Progenitor cell of endocrine pancreas (in vitro differentiated cells): ENCODE measurements at regions not wholly inside any gene's neighbourhood (a gene's known extent, or its start where the extent isn't known, plus 50 kb on each side); places are given as distances from the start of the nearest gene placed in this dataset.
A peak's percentile ranks its signal among the peaks of the same experiment; 100 is the strongest.
"Not testable (repeated sequence)": the region's sequence is repeated elsewhere in the genome, so short reads cannot be mapped to it uniquely, and the experiment has no call there.

Source experiments
- DNase-seq: peaks from one replicate; pipeline ENCODE4 v3.0.0; 2021; ENCODE audit warnings: low spot score; ENCODE audit not compliant: unreplicated experiment
- H3K27ac Mint-ChIP-seq: 2 replicates; pipeline ENCODE4 v1.8.0; 2021; ENCODE audit warnings: mild to moderate bottlenecking, moderate library complexity, mixed read lengths
- H3K27me3 Mint-ChIP-seq: 2 replicates; pipeline ENCODE4 v1.8.0; 2021; ENCODE audit warnings: mixed read lengths
- H3K36me3 Mint-ChIP-seq: 2 replicates; pipeline ENCODE4 v1.8.0; 2022; ENCODE audit warnings: mixed read lengths; ENCODE audit not compliant: insufficient read depth
- H3K4me1 Mint-ChIP-seq: 2 replicates; pipeline ENCODE4 v1.8.0; 2021; ENCODE audit warnings: low read depth, mixed read lengths
- H3K4me3 Mint-ChIP-seq: 2 replicates; pipeline ENCODE4 v1.8.0; 2021; ENCODE audit warnings: low read depth, mild to moderate bottlenecking, moderate library complexity, mixed read lengths
- H3K9me3 Mint-ChIP-seq: 2 replicates; pipeline ENCODE4 v1.8.0; 2021; ENCODE audit warnings: low read depth, mixed read lengths

- not testable (repeated sequence) for H3K9me3 Mint-ChIP-seq, DNase-seq, H3K36me3 Mint-ChIP-seq, H3K4me3 Mint-ChIP-seq, H3K4me1 Mint-ChIP-seq, H3K27ac Mint-ChIP-seq, H3K27me3 Mint-ChIP-seq
Observed at GRCh38 chr21:6466707-6467106, 4054.7 kb upstream of the TPTE start.

- not testable (repeated sequence) for DNase-seq, H3K4me1 Mint-ChIP-seq, H3K4me3 Mint-ChIP-seq, H3K27ac Mint-ChIP-seq, H3K27me3 Mint-ChIP-seq, H3K9me3 Mint-ChIP-seq, H3K36me3 Mint-ChIP-seq
Observed at GRCh38 chr21:6467189-6467774, 4054.1 kb upstream of the TPTE start.

DNA sequence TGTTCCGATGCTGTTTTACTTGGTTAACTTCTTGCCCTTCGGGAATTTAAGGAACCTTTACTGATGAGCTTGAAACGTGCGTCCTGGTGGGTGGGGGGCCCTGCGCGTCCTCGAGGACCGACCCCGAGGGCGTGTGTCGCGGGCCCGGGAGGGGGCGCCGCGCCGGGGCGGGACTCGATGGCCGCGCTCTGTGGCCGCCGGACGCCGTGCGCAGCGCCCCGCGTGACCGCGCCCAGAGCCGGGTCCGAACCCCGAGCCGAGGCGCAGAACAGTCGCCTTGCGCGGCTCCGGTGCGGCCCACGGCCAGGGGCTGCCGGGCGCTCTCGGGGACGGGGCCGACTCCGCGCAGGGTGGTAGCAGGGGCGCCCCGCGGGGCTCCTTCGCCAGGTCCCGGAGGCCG lies 4053.5 kb upstream of the TPTE start:
- not testable (repeated sequence) for H3K4me3 Mint-ChIP-seq, H3K27ac Mint-ChIP-seq, H3K36me3 Mint-ChIP-seq, DNase-seq, H3K27me3 Mint-ChIP-seq, H3K4me1 Mint-ChIP-seq, H3K9me3 Mint-ChIP-seq

GRCh38 chr21:6468331-6468860 lies 4053.0 kb upstream of the TPTE start:
- not testable (repeated sequence) for DNase-seq, H3K27me3 Mint-ChIP-seq, H3K9me3 Mint-ChIP-seq, H3K4me1 Mint-ChIP-seq, H3K27ac Mint-ChIP-seq, H3K36me3 Mint-ChIP-seq, H3K4me3 Mint-ChIP-seq

DNA sequence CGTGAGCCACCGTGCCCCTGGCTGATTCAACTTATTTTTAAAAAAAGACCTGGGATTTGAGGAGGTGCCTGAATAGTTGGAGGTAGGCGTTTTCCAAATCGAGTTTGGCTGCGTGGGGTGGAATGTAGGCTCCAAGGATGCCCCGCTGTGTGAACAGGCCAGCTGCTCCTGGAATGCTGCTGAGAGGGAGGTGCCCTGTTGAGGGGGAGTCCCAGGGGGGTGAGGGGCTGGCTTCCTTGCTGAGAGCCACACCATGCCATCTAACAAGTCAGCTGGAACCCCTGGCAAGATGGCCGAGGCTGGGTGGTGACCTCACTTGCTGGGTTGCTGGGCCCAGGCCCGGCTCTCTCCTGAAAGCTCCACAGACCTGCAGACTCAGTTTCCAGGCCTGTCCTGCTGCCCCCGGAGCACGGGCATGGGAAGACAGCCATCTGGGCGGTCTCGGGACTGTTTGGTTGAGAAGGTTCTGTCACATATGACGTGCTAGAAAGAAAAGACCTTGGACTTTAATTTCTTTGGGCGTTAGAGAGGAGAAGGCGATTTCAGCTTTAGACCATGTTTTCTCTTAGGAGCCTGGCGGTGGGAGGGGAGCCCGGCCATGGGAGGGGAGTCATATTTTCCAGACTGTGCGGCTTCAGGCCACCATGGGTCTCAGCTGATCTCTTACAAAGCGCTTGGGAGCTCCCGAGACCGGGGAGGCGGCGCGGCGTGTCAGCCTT lies 4047.0 kb upstream of the TPTE start:
- H3K27me3 Mint-ChIP-seq, H3K4me1 Mint-ChIP-seq, H3K27ac Mint-ChIP-seq, H3K4me3 Mint-ChIP-seq, H3K36me3 Mint-ChIP-seq, H3K9me3 Mint-ChIP-seq, DNase-seq: not testable (repeated sequence)

DNA sequence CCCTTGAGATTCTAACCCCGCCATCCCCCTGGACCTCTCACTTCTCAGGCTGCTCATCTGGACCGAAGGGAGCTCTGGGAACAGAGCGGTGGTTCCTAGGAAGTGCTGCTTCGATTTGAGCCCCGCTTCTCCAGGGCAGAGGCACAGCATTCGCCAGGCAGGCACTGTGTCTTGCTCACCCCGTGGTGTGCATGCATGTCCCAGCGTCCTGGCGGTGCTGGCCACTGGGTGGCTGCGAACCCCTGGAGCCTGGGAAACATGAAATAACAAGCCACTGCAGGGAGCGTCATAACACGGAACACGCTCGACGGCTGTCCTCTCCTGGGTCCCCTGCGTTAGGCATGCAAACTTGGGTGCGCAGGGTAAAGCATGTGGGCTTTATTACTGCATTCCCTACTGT lies 4040.3 kb upstream of the TPTE start:
- not testable (repeated sequence) for H3K4me1 Mint-ChIP-seq, H3K27me3 Mint-ChIP-seq, DNase-seq, H3K36me3 Mint-ChIP-seq, H3K9me3 Mint-ChIP-seq, H3K4me3 Mint-ChIP-seq, H3K27ac Mint-ChIP-seq

DNA sequence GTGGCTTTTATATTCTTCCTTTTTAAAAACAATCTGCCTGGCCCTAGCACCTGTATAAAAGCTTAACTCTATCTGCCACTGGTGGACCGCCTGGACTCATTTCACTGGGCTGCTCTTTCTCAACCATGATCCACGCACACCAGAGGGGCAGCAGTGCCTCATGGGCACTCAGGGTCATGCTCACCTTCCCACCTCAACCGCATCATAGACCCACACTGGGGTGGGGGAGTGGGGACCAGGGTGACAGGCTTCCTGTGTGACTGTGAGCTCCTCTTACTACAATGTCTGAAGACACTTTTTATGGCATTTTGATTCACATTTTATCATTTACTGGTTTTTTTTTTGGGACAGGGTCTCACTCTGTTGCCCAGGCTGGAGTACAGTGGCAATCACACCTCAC lies 4038.8 kb upstream of the TPTE start:
- H3K4me3 Mint-ChIP-seq, H3K27me3 Mint-ChIP-seq, H3K9me3 Mint-ChIP-seq, DNase-seq, H3K36me3 Mint-ChIP-seq, H3K27ac Mint-ChIP-seq, H3K4me1 Mint-ChIP-seq: not testable (repeated sequence)

DNA sequence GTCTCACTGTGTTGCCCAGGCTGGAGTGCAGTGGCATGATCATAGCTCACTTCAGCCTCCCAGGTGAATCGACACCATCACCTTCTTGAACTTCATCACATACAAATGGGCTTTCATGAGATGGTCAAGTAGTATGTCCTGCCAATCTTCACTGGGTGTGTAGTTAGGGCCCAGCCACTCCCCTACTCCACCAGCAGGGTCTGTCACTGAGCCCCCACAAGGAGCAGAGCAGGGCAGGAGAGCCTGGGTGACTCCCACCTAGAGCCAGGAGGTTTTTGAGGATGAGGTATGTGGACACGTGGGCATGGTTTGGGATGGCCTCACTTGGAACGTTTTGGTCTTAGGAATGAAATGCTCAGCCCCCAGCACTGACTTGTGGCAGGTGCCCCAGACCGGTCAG lies 4037.7 kb upstream of the TPTE start:
- not testable (repeated sequence) for H3K36me3 Mint-ChIP-seq, H3K4me1 Mint-ChIP-seq, DNase-seq, H3K27me3 Mint-ChIP-seq, H3K4me3 Mint-ChIP-seq, H3K9me3 Mint-ChIP-seq, H3K27ac Mint-ChIP-seq

DNA sequence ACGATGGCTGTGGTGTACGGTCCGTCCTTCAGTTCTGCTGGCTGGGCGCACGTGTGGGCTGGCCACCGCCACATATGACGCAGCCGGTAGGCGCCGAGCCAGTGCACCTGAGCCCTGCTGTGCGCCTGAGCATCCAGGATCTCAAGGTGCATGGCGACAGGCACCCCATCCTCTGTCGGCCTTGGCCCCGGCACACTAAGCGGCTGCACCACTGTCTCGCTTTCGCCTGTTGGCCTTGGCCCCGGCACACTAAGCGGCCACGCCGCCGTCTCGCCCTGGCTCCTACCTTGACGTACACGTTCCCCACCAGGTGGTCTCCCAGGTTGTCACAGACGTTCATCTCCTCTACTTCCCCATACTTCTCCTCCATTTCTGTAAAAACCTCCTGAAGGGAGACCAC lies 4034.6 kb upstream of the TPTE start:
- H3K27me3 Mint-ChIP-seq, H3K4me1 Mint-ChIP-seq, H3K27ac Mint-ChIP-seq, DNase-seq, H3K4me3 Mint-ChIP-seq, H3K36me3 Mint-ChIP-seq, H3K9me3 Mint-ChIP-seq: not testable (repeated sequence)

DNA sequence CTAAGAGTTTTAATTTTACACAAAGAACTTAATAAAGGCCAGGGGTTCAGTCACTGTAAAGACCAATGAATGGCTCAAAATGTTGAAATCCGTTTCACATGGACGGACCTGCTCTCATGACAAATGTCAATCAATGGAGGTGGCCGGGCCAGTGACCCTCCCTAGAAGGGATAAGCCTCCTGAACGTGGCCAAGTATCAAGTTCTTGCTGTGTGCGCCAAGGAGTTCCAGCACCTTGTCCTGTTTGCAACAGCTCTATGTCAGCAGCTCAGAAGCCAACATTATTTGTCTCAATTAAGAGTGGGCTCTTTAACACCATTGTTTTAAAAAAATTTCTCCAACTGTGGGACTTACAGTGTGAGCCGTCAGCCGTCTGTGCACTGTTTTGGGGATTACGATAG lies 4028.7 kb upstream of the TPTE start:
- H3K27ac Mint-ChIP-seq, H3K27me3 Mint-ChIP-seq, H3K4me1 Mint-ChIP-seq, H3K9me3 Mint-ChIP-seq, H3K4me3 Mint-ChIP-seq, DNase-seq, H3K36me3 Mint-ChIP-seq: not testable (repeated sequence)

DNA sequence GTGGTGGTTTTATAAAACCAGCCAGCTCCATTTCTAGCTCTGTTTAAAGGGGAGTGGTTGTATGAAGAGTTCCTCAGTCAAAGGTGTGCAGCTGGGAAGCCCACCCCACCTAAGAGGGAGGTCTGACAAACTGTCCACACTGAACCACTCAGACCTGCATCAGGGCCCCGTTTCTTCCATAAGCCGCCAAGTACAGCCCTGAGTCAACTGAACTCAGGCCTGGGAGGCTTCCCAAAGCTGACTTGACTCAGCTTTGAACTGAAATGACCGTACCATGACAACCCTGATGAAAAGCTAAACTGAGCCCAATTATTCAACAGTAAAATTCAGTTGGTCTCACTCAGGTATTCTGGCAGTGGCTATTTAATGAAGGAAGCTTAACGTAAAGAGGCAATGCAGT lies 4027.4 kb upstream of the TPTE start:
- H3K4me1 Mint-ChIP-seq, H3K9me3 Mint-ChIP-seq, DNase-seq, H3K27ac Mint-ChIP-seq, H3K36me3 Mint-ChIP-seq, H3K27me3 Mint-ChIP-seq, H3K4me3 Mint-ChIP-seq: not testable (repeated sequence)

DNA sequence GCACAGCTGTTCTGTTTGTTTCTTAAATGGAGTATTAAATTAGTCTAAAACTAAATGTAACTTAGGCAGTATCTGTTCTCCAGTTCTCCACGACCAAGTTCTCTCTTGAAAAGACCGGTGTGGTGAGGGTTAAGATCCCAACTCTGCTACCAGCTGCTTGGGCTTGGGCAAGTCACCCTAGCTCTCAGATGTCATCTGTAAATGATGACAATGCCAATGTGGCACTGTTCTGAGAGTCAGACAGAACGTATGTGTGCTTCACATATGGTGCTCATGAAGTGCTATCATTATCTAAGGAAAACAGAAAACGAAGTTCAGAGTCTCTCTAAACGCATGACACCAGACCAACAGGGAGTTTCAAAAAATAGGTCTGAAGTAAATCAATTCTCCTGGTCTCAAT lies 4025.0 kb upstream of the TPTE start:
- not testable (repeated sequence) for DNase-seq, H3K27ac Mint-ChIP-seq, H3K4me1 Mint-ChIP-seq, H3K27me3 Mint-ChIP-seq, H3K36me3 Mint-ChIP-seq, H3K9me3 Mint-ChIP-seq, H3K4me3 Mint-ChIP-seq

DNA sequence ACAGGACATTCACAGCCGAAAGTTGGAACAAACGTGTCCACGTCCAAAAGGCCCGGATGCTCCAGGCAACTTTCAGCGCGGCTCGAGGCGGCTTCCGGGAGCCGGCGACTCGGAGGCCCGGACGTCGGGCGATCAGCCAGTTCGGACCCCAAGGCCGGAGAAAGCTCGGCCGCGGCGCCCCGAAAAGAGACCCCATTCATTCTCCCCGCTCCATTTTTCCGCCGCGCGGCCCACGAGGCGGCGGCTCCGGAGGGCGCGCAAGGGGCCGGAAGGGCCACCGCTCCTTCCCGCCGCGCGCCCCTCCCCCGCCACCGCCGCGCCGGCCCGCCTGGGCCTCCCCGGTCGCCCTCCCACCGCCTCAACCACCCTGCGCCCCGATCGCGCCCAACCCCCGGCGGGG lies 4022.7 kb upstream of the TPTE start:
- not testable (repeated sequence) for H3K27ac Mint-ChIP-seq, H3K9me3 Mint-ChIP-seq, H3K27me3 Mint-ChIP-seq, H3K4me1 Mint-ChIP-seq, H3K36me3 Mint-ChIP-seq, DNase-seq
- H3K4me3 Mint-ChIP-seq: peak overlapping the region; percentile 50
